Stimulated activated naive CD8-positive, alpha-beta T cell treated with anti-CD3 and anti-CD28 coated beads, Interleukin-15, Interleukin-2, amounts not matched to agents 100 ng/mL and 50 ng/mL, for 24 hours (primary cell): ENCODE measurements at regions not wholly inside any gene's neighbourhood (a gene's known extent, or its start where the extent isn't known, plus 50 kb on each side); places are given as distances from the start of the nearest gene placed in this dataset.

ENCODE experiments used
- H3K27ac Mint-ChIP-seq: one replicate; pipeline ENCODE4 v1.8.0; 2021; ENCODE audit warnings: mild to moderate bottlenecking, mixed read lengths
- H3K27me3 Mint-ChIP-seq: one replicate; pipeline ENCODE4 v1.8.0; 2021; ENCODE audit warnings: mixed read lengths
- H3K36me3 Mint-ChIP-seq: one replicate; pipeline ENCODE4 v1.8.0; 2021; ENCODE audit warnings: low read depth, mixed read lengths
- H3K4me1 Mint-ChIP-seq: one replicate; pipeline ENCODE4 v1.8.0; 2021; ENCODE audit warnings: low read depth, mixed read lengths
- H3K4me3 Mint-ChIP-seq: one replicate; pipeline ENCODE4 v1.8.0; 2021; ENCODE audit warnings: mild to moderate bottlenecking, mixed read lengths
- H3K9me3 Mint-ChIP-seq: one replicate; pipeline ENCODE4 v1.8.0; 2021; ENCODE audit warnings: mixed read lengths

DNA sequence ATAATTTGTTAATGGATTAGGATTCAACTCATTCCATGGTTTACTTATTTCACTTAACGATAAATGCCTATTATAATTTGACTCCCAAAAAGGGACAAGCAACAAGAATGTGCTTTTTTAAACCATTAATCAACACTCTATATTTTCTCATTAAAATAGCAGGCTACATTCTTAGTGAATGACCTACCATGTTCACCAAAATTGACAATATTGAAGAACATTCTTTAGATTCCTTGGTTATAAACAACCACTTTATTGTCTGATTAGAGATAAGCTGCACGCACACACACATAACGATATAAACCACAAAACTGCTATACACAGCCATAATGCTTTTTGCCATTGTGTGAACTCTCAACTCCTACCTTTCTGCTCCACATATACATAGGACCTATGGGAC is 75.4 kb upstream of the LRRC7 start:
- Mint-ChIP-seq H3K4me1 (no peaks in the 10 kb centered on the region), H3K27me3 (no peaks in the 10 kb centered on the region), H3K27ac (no peak overlapping the region), H3K4me3 (no peak overlapping the region), H3K9me3 (peaks cover 15% of the 10 kb centered on the region), H3K36me3 (no peaks in the 10 kb centered on the region)

GRCh38 chr1:69494221-69494620 is 73.5 kb upstream of the LRRC7 start:
- H3K4me1 Mint-ChIP-seq: no peaks in the 10 kb centered on the region
- no peak overlapping the region for H3K27ac Mint-ChIP-seq
- H3K27me3 Mint-ChIP-seq: no peaks in the 10 kb centered on the region
- H3K9me3 Mint-ChIP-seq: peaks cover 7% of the 10 kb centered on the region
- no peaks in the 10 kb centered on the region for H3K36me3 Mint-ChIP-seq
- no peak overlapping the region for H3K4me3 Mint-ChIP-seq

- H3K36me3 Mint-ChIP-seq: no peaks in the 10 kb centered on the region
- H3K27ac Mint-ChIP-seq: no peak overlapping the region
- no peak overlapping the region for H3K4me3 Mint-ChIP-seq
- no peaks in the 10 kb centered on the region for H3K4me1 Mint-ChIP-seq
- no peaks in the 10 kb centered on the region for H3K27me3 Mint-ChIP-seq
- no peaks in the 10 kb centered on the region for H3K9me3 Mint-ChIP-seq
Measured at GRCh38 chr1:69497441-69498221, 70.1 kb upstream of the LRRC7 start.

- Mint-ChIP-seq H3K4me3 (no peak overlapping the region), H3K27ac (no peak overlapping the region), H3K9me3 (no peaks in the 10 kb centered on the region), H3K36me3 (no peaks in the 10 kb centered on the region), H3K4me1 (no peaks in the 10 kb centered on the region), H3K27me3 (no peaks in the 10 kb centered on the region)
Measured at GRCh38 chr1:69498711-69499110, 69.0 kb upstream of the LRRC7 start.

GRCh38 chr1:69499203-69499803 is 68.4 kb upstream of the LRRC7 start:
- Mint-ChIP-seq H3K36me3 (no peaks in the 10 kb centered on the region), H3K4me3 (no peak overlapping the region), H3K27ac (no peak overlapping the region), H3K27me3 (no peaks in the 10 kb centered on the region), H3K9me3 (no peaks in the 10 kb centered on the region), H3K4me1 (no peaks in the 10 kb centered on the region)

DNA sequence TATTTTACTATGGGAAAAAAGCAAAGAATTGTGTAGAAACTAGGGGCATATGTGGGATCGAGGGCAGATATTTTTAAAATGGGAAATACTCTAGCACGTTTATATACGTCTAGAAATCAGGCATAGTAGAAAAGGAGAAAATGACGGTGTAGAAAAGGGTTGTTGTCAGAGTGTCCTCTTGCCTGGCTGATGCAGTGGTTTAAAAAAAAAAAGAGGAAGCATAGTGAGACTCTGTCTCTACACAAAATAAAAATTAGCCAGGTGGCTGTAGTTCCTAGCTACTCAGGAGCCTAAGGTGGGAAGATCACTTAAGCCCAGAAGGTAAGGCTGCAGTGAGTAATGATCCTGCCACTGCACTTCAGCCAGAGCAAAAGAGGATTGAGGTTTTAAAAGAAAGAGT is 64.7 kb upstream of the LRRC7 start:
- H3K27ac Mint-ChIP-seq: no peak overlapping the region
- H3K4me1 Mint-ChIP-seq: no peaks in the 10 kb centered on the region
- no peaks in the 10 kb centered on the region for H3K9me3 Mint-ChIP-seq
- H3K36me3 Mint-ChIP-seq: no peaks in the 10 kb centered on the region
- no peaks in the 10 kb centered on the region for H3K27me3 Mint-ChIP-seq
- no peak overlapping the region for H3K4me3 Mint-ChIP-seq

DNA sequence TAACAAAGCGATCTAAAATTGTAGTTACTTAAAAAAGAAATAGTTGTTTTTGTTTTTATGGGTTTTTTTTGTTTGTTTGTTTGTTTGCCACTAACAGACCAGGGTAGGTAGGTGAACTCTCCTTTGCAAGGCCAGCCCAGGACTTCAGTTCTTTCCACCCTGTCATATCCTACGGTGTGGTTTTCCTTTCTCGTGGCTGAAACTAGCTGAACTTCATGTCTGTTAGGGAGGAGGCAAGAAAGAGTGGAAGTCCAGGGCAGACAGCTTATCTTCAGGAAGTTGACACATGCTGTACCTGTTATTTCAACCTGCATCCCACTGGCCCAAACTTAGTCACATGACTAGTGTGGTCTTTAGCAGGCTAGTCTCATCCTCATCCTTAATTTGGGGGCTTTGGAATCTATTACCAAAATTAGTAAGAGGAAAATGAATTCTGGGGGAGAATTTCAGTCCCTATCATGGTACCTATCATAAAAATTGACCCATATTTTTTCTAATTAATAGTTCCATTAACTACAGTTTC is 62.9 kb upstream of the LRRC7 start:
- Mint-ChIP-seq H3K27me3 (no peaks in the 10 kb centered on the region), H3K4me3 (no peak overlapping the region), H3K9me3 (no peaks in the 10 kb centered on the region), H3K4me1 (no peaks in the 10 kb centered on the region), H3K36me3 (no peaks in the 10 kb centered on the region), H3K27ac (no peak overlapping the region)

GRCh38 chr1:69506311-69506710 is 61.4 kb upstream of the LRRC7 start:
- H3K4me1 Mint-ChIP-seq: no peaks in the 10 kb centered on the region
- no peaks in the 10 kb centered on the region for H3K9me3 Mint-ChIP-seq
- no peak overlapping the region for H3K4me3 Mint-ChIP-seq
- H3K36me3 Mint-ChIP-seq: no peaks in the 10 kb centered on the region
- H3K27ac Mint-ChIP-seq: no peak overlapping the region
- H3K27me3 Mint-ChIP-seq: no peaks in the 10 kb centered on the region

DNA sequence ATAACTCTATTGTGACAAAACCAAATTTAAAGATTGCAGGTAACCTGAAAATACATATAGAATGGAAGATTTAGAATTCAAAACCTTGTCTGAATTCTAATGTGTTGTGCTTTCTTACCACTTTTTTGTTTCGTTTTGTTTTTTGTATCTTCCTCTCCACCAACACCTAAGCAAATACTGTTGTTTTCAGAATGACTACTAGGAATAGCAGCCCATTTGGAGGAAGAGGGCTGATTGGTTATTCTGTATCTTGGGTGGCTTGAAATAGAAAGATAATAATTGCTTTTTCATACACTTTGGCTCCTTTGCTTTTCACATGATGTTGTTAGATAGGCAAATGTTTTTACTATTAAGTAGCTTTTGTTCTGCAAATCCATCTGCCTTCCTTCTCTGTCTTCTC is 61.0 kb upstream of the LRRC7 start:
- H3K27me3 Mint-ChIP-seq: no peaks in the 10 kb centered on the region
- no peak overlapping the region for H3K27ac Mint-ChIP-seq
- H3K9me3 Mint-ChIP-seq: no peaks in the 10 kb centered on the region
- no peak overlapping the region for H3K4me3 Mint-ChIP-seq
- no peaks in the 10 kb centered on the region for H3K36me3 Mint-ChIP-seq
- no peaks in the 10 kb centered on the region for H3K4me1 Mint-ChIP-seq

- H3K4me1 Mint-ChIP-seq: no peaks in the 10 kb centered on the region
- H3K27me3 Mint-ChIP-seq: no peaks in the 10 kb centered on the region
- no peak overlapping the region for H3K27ac Mint-ChIP-seq
- no peak overlapping the region for H3K4me3 Mint-ChIP-seq
- H3K9me3 Mint-ChIP-seq: no peaks in the 10 kb centered on the region
- no peaks in the 10 kb centered on the region for H3K36me3 Mint-ChIP-seq
Measured at GRCh38 chr1:69510026-69510425, 57.7 kb upstream of the LRRC7 start.

DNA sequence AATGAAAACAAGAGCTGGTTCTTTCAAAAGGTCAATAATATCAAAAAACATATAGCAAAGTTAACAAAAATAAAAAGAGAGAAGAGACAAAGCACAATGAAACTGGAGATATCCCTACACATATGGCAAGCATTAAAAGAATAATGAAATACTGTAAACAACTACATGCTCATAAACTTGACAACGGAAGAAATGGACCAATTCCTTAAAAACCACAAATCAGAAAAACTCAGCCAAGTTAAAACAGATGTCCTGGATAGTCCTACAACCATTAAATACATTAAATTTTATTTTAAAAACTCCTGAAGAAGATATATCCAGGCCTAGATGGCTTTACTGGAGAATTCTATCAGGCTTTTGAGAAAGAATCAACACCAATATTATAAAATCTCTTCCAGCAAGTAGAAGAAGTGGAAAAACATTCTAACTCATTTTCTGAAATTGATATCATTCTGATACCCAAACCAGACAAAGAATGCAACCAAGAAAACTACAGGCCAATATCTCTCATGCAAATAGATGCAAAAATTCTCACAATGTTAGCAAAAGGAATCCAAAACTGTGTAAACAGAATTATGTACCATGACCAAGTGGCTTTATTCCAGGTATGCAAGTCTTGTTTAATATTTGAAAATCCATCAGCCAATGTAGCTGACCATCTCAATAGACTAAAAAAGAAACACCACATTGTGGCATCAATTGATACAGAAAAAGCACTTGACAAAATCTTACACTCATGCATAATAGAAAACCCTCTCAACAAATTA is 56.1 kb upstream of the LRRC7 start:
- H3K9me3 Mint-ChIP-seq: peaks cover 3% of the 10 kb centered on the region
- no peaks in the 10 kb centered on the region for H3K27me3 Mint-ChIP-seq
- no peak overlapping the region for H3K4me3 Mint-ChIP-seq
- H3K4me1 Mint-ChIP-seq: no peaks in the 10 kb centered on the region
- no peaks in the 10 kb centered on the region for H3K36me3 Mint-ChIP-seq
- no peak overlapping the region for H3K27ac Mint-ChIP-seq

- Mint-ChIP-seq H3K27me3 (no peaks in the 10 kb centered on the region), H3K4me3 (no peak overlapping the region), H3K36me3 (no peaks in the 10 kb centered on the region), H3K9me3 (peaks cover 4% of the 10 kb centered on the region), H3K4me1 (no peaks in the 10 kb centered on the region), H3K27ac (no peak overlapping the region)
Measured at GRCh38 chr1:69513601-69514000, 54.1 kb upstream of the LRRC7 start.
